ENCODE measurements at regions not wholly inside any gene's neighbourhood (a gene's known extent, or its start where the extent isn't known, plus 50 kb on each side); places are given as distances from the start of the nearest gene placed in this dataset.

GRCh38 chr1:221456918-221457317 is 285.0 kb downstream of the DUSP10 start:
- TF ChIP-seq POLR2AphosphoS5 (IDR thresholded peaks at IDR 0.05; ENCODE audit: low read depth) (no peak), GABPA (IDR thresholded peaks at IDR 0.05; ENCODE audit: low read depth) (no peak), SPI1 (IDR thresholded peaks at IDR 0.05; ENCODE audit: borderline replicate concordance, low read depth) (no peak), CTCF (IDR thresholded peaks at IDR 0.05; ENCODE audit: insufficient read depth, low read length) (no peak), REST (IDR thresholded peaks at IDR 0.05; ENCODE audit: insufficient replicate concordance, low read depth) (no peak)
- H3K27me3 ChIP-seq (ENCODE audit: insufficient read depth, poor library complexity, severe bottlenecking): peaks cover 7% of the 10 kb centered on the region
- no peak overlapping the region for H3K4me3 ChIP-seq (replicated peaks; ENCODE audit: insufficient read depth, low read length)
- no peak overlapping the region for H3K27ac ChIP-seq (replicated peaks)
- no peak for DNase-seq (ENCODE audit: low read depth in 1 of 2, low spot score in 1 of 2)

- DNase-seq (ENCODE audit: low read depth in 1 of 2, low spot score in 1 of 2): no peak
- H3K27ac ChIP-seq (replicated peaks): no peak overlapping the region
- no peak overlapping the region for H3K4me3 ChIP-seq (replicated peaks; ENCODE audit: insufficient read depth, low read length)
- peaks cover 9% of the 10 kb centered on the region for H3K27me3 ChIP-seq (ENCODE audit: insufficient read depth, poor library complexity, severe bottlenecking)
- no peak for TF ChIP-seq SPI1 (IDR thresholded peaks at IDR 0.05; ENCODE audit: borderline replicate concordance, low read depth)
- no peak for TF ChIP-seq GABPA (IDR thresholded peaks at IDR 0.05; ENCODE audit: low read depth)
- no peak for TF ChIP-seq CTCF (IDR thresholded peaks at IDR 0.05; ENCODE audit: insufficient read depth, low read length)
- TF ChIP-seq POLR2AphosphoS5 (IDR thresholded peaks at IDR 0.05; ENCODE audit: low read depth): no peak
- TF ChIP-seq REST (IDR thresholded peaks at IDR 0.05; ENCODE audit: insufficient replicate concordance, low read depth): no peak
These were observed 284.0 kb downstream of the DUSP10 start for GRCh38 chr1:221457685-221458446.

- no peak overlapping the region for H3K27ac ChIP-seq (replicated peaks)
- no peak overlapping the region for H3K4me3 ChIP-seq (replicated peaks; ENCODE audit: insufficient read depth, low read length)
- DNase-seq (ENCODE audit: low read depth in 1 of 2, low spot score in 1 of 2): peak in 1 of 2 experiments; percentile 23
- H3K27me3 ChIP-seq (ENCODE audit: insufficient read depth, poor library complexity, severe bottlenecking): peaks cover 9% of the 10 kb centered on the region
- no peak for TF ChIP-seq CTCF (IDR thresholded peaks at IDR 0.05; ENCODE audit: insufficient read depth, low read length)
- no peak for TF ChIP-seq REST (IDR thresholded peaks at IDR 0.05; ENCODE audit: insufficient replicate concordance, low read depth)
- TF ChIP-seq GABPA (IDR thresholded peaks at IDR 0.05; ENCODE audit: low read depth): no peak
- TF ChIP-seq SPI1 (IDR thresholded peaks at IDR 0.05; ENCODE audit: borderline replicate concordance, low read depth): no peak
- no peak for TF ChIP-seq POLR2AphosphoS5 (IDR thresholded peaks at IDR 0.05; ENCODE audit: low read depth)
These were observed 283.3 kb downstream of the DUSP10 start for GRCh38 chr1:221458447-221459156.
